Breast epithelium (tissue), 4 donors: ENCODE measurements at regions not wholly inside any gene's neighbourhood (a gene's known extent, or its start where the extent isn't known, plus 50 kb on each side); places are given as distances from the start of the nearest gene placed in this dataset.

Source experiments
- DNase-seq, 2 donors: peaks; one replicate each; pipeline ENCODE4 v3.0.0-alpha.2; 2019; ENCODE audit warnings: low spot score in 2 of 2
- H3K27ac ChIP-seq, 2 donors: fragments of 200-600 bp; sonication (generic) in 1 of 2; one replicate each; pipeline ENCODE4 v1.5.1; 2016 to 2019; ENCODE audit warnings: mild to moderate bottlenecking in 1 of 2
- H3K27me3 ChIP-seq, 2 donors: fragments of 200-600 bp; sonication (generic) in 1 of 2; one replicate each; pipeline versions ENCODE4 v1.5.1 to v1.6.0; 2017 to 2019; ENCODE audit warnings: control low read depth in 1 of 2, mild to moderate bottlenecking in 1 of 2
- H3K36me3 ChIP-seq: fragments of 200-600 bp; one replicate; pipeline ENCODE4 v1.5.1; 2019
- H3K4me1 ChIP-seq, 2 donors: fragments of 200-600 bp; sonication (generic); one replicate each; pipeline ENCODE4 v1.5.1; 2016 to 2019; ENCODE audit warnings: control low read depth in 1 of 2
- H3K4me3 ChIP-seq, 3 donors: fragments of 200-600 bp; sonication (generic); 1 replicate in 2 of 3; 2 replicates in 1 of 3; pipeline ENCODE4 v1.5.1; 2016 to 2019; ENCODE audit warnings: mild to moderate bottlenecking in 3 of 3, moderate library complexity in 2 of 3
- H3K9me3 ChIP-seq, 2 donors: fragments of 200-600 bp; sonication (generic) in 1 of 2; one replicate each; pipeline ENCODE4 v1.5.1; 2016 to 2019; ENCODE audit warnings: control low read depth in 1 of 2
- POLR2A ChIP-seq: fragments of 450-650 bp; IDR thresholded peaks from one replicate; pipeline ENCODE4 v1.6.1; 2016; ENCODE audit warnings: antibody characterized with exemption, mild to moderate bottlenecking, moderate library complexity
- POLR2AphosphoS5 ChIP-seq, 3 donors: sonication (generic); formaldehyde crosslinking; IDR thresholded peaks; one replicate each; pipeline ENCODE4 v1.6.1; 2017; ENCODE audit warnings: antibody characterized with exemption in 3 of 3
- intact Hi-C: fragments of 100-400 bp; cut with DNase I; formaldehyde crosslinking; loops from one replicate; pipeline ENCODE4 v1.15.1; 2023; ENCODE audit warnings: low total_unique reads
- TF ChIP-seq, protein P1 (sequence below), 3 donors: fragments of 450-650 bp; IDR thresholded peaks; one replicate each; pipeline ENCODE4 v1.5.1; 2016 to 2017; ENCODE audit warnings: antibody characterized with exemption in 3 of 3, mild to moderate bottlenecking in 3 of 3, moderate library complexity in 3 of 3

DNA sequence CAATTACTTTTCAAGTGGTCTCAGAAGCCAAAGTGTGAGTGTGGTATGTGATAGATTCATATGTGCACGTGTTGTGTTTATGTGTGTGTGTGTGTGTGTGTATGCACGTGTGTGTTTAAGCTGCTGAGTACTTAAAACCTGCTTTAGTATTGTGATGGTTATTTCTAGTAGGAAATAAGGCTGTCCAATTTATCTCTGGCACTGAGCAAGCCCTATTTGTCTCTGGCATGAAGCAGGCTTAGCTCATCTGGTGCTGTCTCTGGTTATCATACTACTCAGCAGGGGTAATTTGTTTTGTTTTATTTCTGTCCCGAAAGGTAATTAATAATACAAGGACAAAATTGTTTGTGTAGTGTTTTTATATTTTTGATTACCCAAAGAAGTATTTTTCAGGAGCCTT is 333.7 kb downstream of the FAT3 start:
- H3K4me1 ChIP-seq: no peaks in the 10 kb centered on the region
- H3K27ac ChIP-seq: no peak overlapping the region
- no peaks in the 10 kb centered on the region for H3K9me3 ChIP-seq
- no peaks in the 10 kb centered on the region for H3K27me3 ChIP-seq
- no peaks in the 10 kb centered on the region for H3K36me3 ChIP-seq
- DNase-seq: no peak
- no peak for TF ChIP-seq POLR2AphosphoS5 (IDR thresholded peaks at IDR 0.05)
- no peak for TF ChIP-seq POLR2A
- TF ChIP-seq, protein P1, sequence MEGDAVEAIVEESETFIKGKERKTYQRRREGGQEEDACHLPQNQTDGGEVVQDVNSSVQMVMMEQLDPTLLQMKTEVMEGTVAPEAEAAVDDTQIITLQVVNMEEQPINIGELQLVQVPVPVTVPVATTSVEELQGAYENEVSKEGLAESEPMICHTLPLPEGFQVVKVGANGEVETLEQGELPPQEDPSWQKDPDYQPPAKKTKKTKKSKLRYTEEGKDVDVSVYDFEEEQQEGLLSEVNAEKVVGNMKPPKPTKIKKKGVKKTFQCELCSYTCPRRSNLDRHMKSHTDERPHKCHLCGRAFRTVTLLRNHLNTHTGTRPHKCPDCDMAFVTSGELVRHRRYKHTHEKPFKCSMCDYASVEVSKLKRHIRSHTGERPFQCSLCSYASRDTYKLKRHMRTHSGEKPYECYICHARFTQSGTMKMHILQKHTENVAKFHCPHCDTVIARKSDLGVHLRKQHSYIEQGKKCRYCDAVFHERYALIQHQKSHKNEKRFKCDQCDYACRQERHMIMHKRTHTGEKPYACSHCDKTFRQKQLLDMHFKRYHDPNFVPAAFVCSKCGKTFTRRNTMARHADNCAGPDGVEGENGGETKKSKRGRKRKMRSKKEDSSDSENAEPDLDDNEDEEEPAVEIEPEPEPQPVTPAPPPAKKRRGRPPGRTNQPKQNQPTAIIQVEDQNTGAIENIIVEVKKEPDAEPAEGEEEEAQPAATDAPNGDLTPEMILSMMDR (IDR thresholded peaks at IDR 0.05): no peak
- H3K4me3 ChIP-seq: no peak overlapping the region
- intact Hi-C loops: no loop called here

DNA sequence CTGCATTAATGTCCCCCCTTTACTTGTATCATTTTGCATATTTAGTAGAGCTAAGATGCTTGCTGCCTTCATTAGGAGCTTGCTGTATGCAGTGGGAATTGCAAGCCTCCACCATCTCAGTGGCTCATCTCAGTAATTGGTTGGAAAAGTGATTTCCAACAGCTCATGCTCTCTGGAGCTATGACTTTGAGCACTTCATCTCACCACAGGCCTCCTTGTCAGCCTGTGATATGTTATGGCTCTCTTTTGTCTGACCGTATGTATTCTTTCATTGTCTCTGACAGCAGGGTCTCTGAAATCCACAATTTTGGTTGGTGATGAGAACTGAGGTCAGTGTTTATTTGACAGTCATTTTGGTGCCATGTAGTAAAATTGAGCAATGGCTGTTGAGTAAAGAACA is 345.1 kb downstream of the FAT3 start:
- Histone ChIP-seq H3K36me3 (no peaks in the 10 kb centered on the region), H3K9me3 (no peaks in the 10 kb centered on the region), H3K4me3 (no peak overlapping the region), H3K4me1 (no peaks in the 10 kb centered on the region), H3K27me3 (peaks cover 0 to 2% of the 10 kb centered on the region in 2 donors), H3K27ac (no peak overlapping the region)
- TF ChIP-seq, protein P1 (IDR thresholded peaks at IDR 0.05): no peak
- no peak for TF ChIP-seq POLR2AphosphoS5 (IDR thresholded peaks at IDR 0.05)
- TF ChIP-seq POLR2A: no peak
- DNase-seq: no peak
- intact Hi-C loops: no loop called here

DNA sequence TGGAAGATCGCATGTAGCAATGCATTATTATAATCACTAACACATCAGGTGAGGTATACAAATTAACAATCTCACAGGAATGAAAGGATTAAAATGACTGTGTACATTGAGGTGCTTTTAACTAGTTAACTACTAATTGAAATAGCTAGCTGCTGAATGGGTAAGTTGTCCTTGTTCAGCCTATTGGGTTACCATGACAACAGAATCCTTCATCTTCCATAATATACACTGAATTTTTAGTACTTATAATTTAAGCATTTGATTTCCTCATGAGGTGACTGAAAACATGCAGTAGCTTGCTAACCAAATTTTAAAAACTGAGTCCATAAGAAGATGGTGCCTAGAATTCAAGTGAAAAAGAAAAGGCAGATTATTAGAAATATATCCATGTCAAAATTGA is 347.9 kb downstream of the FAT3 start:
- H3K9me3 ChIP-seq: no peaks in the 10 kb centered on the region
- H3K27ac ChIP-seq: no peak overlapping the region

GRCh38 chr11:92576315-92576714 is 351.7 kb downstream of the FAT3 start:
- no peak for DNase-seq
- Histone ChIP-seq H3K36me3 (no peaks in the 10 kb centered on the region), H3K9me3 (no peaks in the 10 kb centered on the region), H3K4me1 (no peaks in the 10 kb centered on the region), H3K27me3 (peaks cover 0 to 3% of the 10 kb centered on the region in 2 donors), H3K27ac (no peak overlapping the region), H3K4me3 (no peak overlapping the region)
- intact Hi-C loops: no loop called here
- TF ChIP-seq POLR2AphosphoS5 (IDR thresholded peaks at IDR 0.05) (no peak), POLR2A (no peak)
- TF ChIP-seq, protein P1 (IDR thresholded peaks at IDR 0.05): no peak

More for the DNA sequence above, 347.9 kb downstream of the FAT3 start:
- Histone ChIP-seq H3K36me3 (no peaks in the 10 kb centered on the region), H3K4me1 (no peaks in the 10 kb centered on the region), H3K27me3 (peaks cover 0 to 3% of the 10 kb centered on the region in 2 donors), H3K4me3 (no peak overlapping the region)
- TF ChIP-seq POLR2A (no peak), POLR2AphosphoS5 (IDR thresholded peaks at IDR 0.05) (no peak)
- TF ChIP-seq, protein P1 (IDR thresholded peaks at IDR 0.05): no peak
- DNase-seq: no peak
- intact Hi-C loops: no loop called here

GRCh38 chr11:92580908-92581307 is 356.3 kb downstream of the FAT3 start:
- intact Hi-C loops: no loop called here
- no peaks in the 10 kb centered on the region for H3K36me3 ChIP-seq
- DNase-seq: no peak
- no peaks in the 10 kb centered on the region for H3K27me3 ChIP-seq
- H3K4me1 ChIP-seq: no peaks in the 10 kb centered on the region
- TF ChIP-seq POLR2AphosphoS5 (IDR thresholded peaks at IDR 0.05): no peak
- no peak for TF ChIP-seq POLR2A
- TF ChIP-seq, protein P1 (IDR thresholded peaks at IDR 0.05): no peak
- no peak overlapping the region for H3K27ac ChIP-seq
- no peak overlapping the region for H3K4me3 ChIP-seq
- no peaks in the 10 kb centered on the region for H3K9me3 ChIP-seq
